Trophoblast cell (in vitro differentiated cells and primary cell): ENCODE measurements at regions not wholly inside any gene's neighbourhood (a gene's known extent, or its start where the extent isn't known, plus 50 kb on each side); places are given as distances from the start of the nearest gene placed in this dataset.

Source experiments
- DNase-seq, 2 donors: peaks; one replicate each; pipeline ENCODE4 v3.0.0-alpha.2; 2016
- H2AFZ ChIP-seq: 2 replicates; pipeline ENCODE4 v1.6.1; 2013; ENCODE audit warnings: low read length, moderate library complexity, mild to moderate bottlenecking; ENCODE audit not compliant: insufficient read depth, poor library complexity
- H2AK5ac ChIP-seq: 2 replicates; pipeline ENCODE4 v1.6.1; 2013; ENCODE audit warnings: mild to moderate bottlenecking, low read length
- H2BK120ac ChIP-seq: 2 replicates; pipeline ENCODE4 v1.6.1; 2013; ENCODE audit warnings: low read length, mild to moderate bottlenecking, moderate library complexity; ENCODE audit not compliant: insufficient read depth, poor library complexity
- H2BK12ac ChIP-seq: 2 replicates; pipeline ENCODE4 v1.6.1; 2013; ENCODE audit warnings: mild to moderate bottlenecking, low read length, moderate library complexity
- H2BK5ac ChIP-seq: 2 replicates; pipeline ENCODE4 v1.6.1; 2013; ENCODE audit warnings: low read length, low read depth, moderate library complexity, mild to moderate bottlenecking; ENCODE audit not compliant: poor library complexity
- H3K14ac ChIP-seq: 2 replicates; pipeline ENCODE4 v1.6.1; 2013; ENCODE audit warnings: mild to moderate bottlenecking, low read length
- H3K18ac ChIP-seq: 2 replicates; pipeline ENCODE4 v1.6.1; 2013; ENCODE audit warnings: mild to moderate bottlenecking, low read length
- H3K23ac ChIP-seq: 2 replicates; pipeline ENCODE4 v1.6.1; 2013; ENCODE audit warnings: low read length
- H3K27ac ChIP-seq: 2 replicates; pipeline ENCODE4 v1.5.1; 2013; ENCODE audit warnings: low read depth, mild to moderate bottlenecking, inconsistent platforms, low read length, moderate library complexity
- H3K27me3 ChIP-seq: 2 replicates; pipeline ENCODE4 v1.6.1; 2013; ENCODE audit warnings: inconsistent platforms, mild to moderate bottlenecking, low read length, moderate library complexity; ENCODE audit not compliant: insufficient read depth
- H3K36me3 ChIP-seq, 2 experiments: 1 replicate in 1 of 2; 2 replicates in 1 of 2; pipeline ENCODE4 v1.6.1; 2013; ENCODE audit warnings: low read length in 2 of 2, mild to moderate bottlenecking in 2 of 2, moderate library complexity in 1 of 2; ENCODE audit not compliant: insufficient read depth in 2 of 2, control insufficient read depth in 1 of 2
- H3K4ac ChIP-seq: 2 replicates; pipeline ENCODE4 v1.6.1; 2013; ENCODE audit warnings: low read depth, mild to moderate bottlenecking, low read length, moderate library complexity
- H3K4me1 ChIP-seq, 2 experiments: 1 replicate in 1 of 2; 2 replicates in 1 of 2; pipeline ENCODE4 v1.6.1; 2013; ENCODE audit warnings: low read length in 2 of 2, mild to moderate bottlenecking in 2 of 2, moderate library complexity in 1 of 2; ENCODE audit not compliant: insufficient read depth in 2 of 2, control insufficient read depth in 1 of 2
- H3K4me2 ChIP-seq: 2 replicates; pipeline ENCODE4 v1.6.1; 2013; ENCODE audit warnings: inconsistent platforms, mild to moderate bottlenecking, low read length, moderate library complexity
- H3K4me3 ChIP-seq: 2 replicates; pipeline ENCODE4 v1.5.1; 2013; ENCODE audit warnings: mild to moderate bottlenecking, low read depth, low read length, inconsistent platforms
- H3K79me1 ChIP-seq: one replicate; pipeline ENCODE4 v1.6.1; 2013; ENCODE audit warnings: low read length
- H3K79me2 ChIP-seq: 2 replicates; pipeline ENCODE4 v1.6.1; 2013; ENCODE audit warnings: low read length, mild to moderate bottlenecking; ENCODE audit not compliant: control insufficient read depth, insufficient read depth, poor library complexity
- H3K9ac ChIP-seq: 2 replicates; pipeline ENCODE4 v1.6.1; 2013; ENCODE audit warnings: mild to moderate bottlenecking, low read length
- H3K9me3 ChIP-seq: 2 replicates; pipeline ENCODE4 v1.6.1; 2013; ENCODE audit warnings: low read depth, mild to moderate bottlenecking, control low read depth, inconsistent platforms, low read length; ENCODE audit not compliant: insufficient read depth
- H4K12ac ChIP-seq: 2 replicates; pipeline ENCODE4 v1.6.1; 2013; ENCODE audit warnings: low read depth, mild to moderate bottlenecking, low read length, moderate library complexity
- H4K8ac ChIP-seq: 2 replicates; pipeline ENCODE4 v1.6.1; 2013; ENCODE audit warnings: low read depth, mild to moderate bottlenecking, low read length, moderate library complexity
- H4K91ac ChIP-seq: one replicate; pipeline ENCODE4 v1.6.1; 2013; ENCODE audit warnings: low read depth, mild to moderate bottlenecking, low read length, moderate library complexity
- WGBS: extraction: QIAGEN DNeasy Blood & Tissue Kit; methylation state at CpG from one replicate; pipeline ENCODE4 v1.1.7; 2013; ENCODE audit warnings: missing lambda C conversion rate; ENCODE audit not compliant: insufficient read length, insufficient coverage; ENCODE audit errors: extremely low coverage; 5-methylcytosine and 5-hydroxymethylcytosine counted together

DNA sequence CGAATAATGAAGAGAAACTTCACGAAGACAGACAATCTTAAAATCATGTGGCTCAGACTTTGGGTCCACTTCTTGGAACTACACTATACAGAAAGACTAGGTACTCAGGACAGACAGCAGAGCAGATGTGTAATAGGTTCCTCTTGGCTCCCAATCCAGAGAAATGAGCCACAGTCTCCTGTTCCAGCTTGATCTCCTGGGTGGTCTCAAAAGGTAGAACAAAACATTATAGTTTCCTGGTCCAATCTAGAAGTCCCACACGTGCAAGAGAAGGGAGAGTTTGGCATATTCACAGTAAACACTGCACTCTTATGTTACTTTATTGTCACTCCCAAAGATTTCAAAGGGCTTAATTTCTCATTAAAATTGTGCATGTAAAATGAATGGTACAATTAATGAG lies 134.5 kb upstream of the FIBIN start:
- whole genome bisulfite sequencing = no CpG with 5 or more reads among the region's 3 CpGs
- H4K12ac ChIP-seq = no peak overlapping the region

DNA sequence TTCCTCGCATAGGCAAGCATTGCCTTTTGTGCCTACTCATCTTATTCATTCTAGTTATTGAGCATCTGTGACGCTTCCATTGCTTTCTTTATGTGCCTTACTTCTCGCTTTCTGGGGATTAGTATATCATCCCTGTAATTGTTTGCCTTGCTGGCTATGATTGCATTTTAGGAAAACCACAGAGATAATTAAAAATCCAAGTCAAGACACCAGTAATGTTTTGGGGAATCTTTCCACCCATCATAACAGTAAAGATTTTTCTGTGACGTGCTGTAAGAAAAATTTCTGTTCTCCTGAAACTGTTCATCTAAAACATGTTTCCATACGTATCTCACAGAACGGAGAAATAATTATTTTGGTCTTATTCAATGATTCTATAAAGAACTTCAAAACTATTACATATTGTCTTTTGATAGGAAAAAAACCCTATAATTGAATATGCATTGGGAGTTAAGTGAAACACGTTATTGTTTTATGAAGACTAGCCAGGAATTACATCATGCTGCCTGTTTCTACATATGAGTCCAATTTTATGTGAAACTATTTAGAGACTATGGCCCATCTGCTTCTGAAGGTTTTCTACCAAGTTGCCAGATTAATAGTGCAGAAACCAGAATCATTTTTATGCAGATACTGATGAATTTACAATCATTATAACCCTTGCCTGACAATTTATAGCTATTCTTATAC lies 133.7 kb upstream of the FIBIN start:
- Histone ChIP-seq H3K18ac (no peak overlapping the region), H3K4ac (no peak overlapping the region), H3K4me1 (no peaks in the 10 kb centered on the region), H2BK12ac (no peak overlapping the region), H2AFZ (no peak overlapping the region), H3K23ac (no peak overlapping the region), H3K27ac (no peak overlapping the region), H4K8ac (no peak overlapping the region), H3K79me1 (no peaks in the 10 kb centered on the region), H3K9me3 (no peaks in the 10 kb centered on the region), H3K14ac (no peak overlapping the region), H2BK120ac (no peak overlapping the region), H4K12ac (no peak overlapping the region), H3K79me2 (no peaks in the 10 kb centered on the region), H4K91ac (no peak overlapping the region), H2BK5ac (no peak overlapping the region), H3K27me3 (no peaks in the 10 kb centered on the region), H2AK5ac (no peak overlapping the region), H3K36me3 (no peaks in the 10 kb centered on the region), H3K4me2 (no peak overlapping the region), H3K9ac (no peak overlapping the region), H3K4me3 (no peak overlapping the region)
- DNase-seq = no peak
- WGBS = no CpG with 5 or more reads among the region's 7 CpGs

More for the DNA sequence above, 134.5 kb upstream of the FIBIN start:
- H3K4me3 ChIP-seq = no peak overlapping the region
- H3K9ac ChIP-seq = no peak overlapping the region
- no peak for DNase-seq
- H3K27ac ChIP-seq = no peak overlapping the region
- H3K18ac ChIP-seq = no peak overlapping the region
- no peak overlapping the region for H2AFZ ChIP-seq
- H3K36me3 ChIP-seq = no peaks in the 10 kb centered on the region
- no peaks in the 10 kb centered on the region for H3K27me3 ChIP-seq
- no peaks in the 10 kb centered on the region for H3K4me1 ChIP-seq
- no peak overlapping the region for H3K14ac ChIP-seq
- H3K79me2 ChIP-seq = no peaks in the 10 kb centered on the region
- no peak overlapping the region for H4K91ac ChIP-seq
- no peak overlapping the region for H2BK5ac ChIP-seq
- H3K23ac ChIP-seq = no peak overlapping the region
- H3K4ac ChIP-seq = no peak overlapping the region
- H4K8ac ChIP-seq = no peak overlapping the region
- H3K9me3 ChIP-seq = no peaks in the 10 kb centered on the region
- H2BK12ac ChIP-seq = no peak overlapping the region
- H2AK5ac ChIP-seq = no peak overlapping the region
- no peak overlapping the region for H3K4me2 ChIP-seq
- H2BK120ac ChIP-seq = no peak overlapping the region
- H3K79me1 ChIP-seq = no peaks in the 10 kb centered on the region

DNA sequence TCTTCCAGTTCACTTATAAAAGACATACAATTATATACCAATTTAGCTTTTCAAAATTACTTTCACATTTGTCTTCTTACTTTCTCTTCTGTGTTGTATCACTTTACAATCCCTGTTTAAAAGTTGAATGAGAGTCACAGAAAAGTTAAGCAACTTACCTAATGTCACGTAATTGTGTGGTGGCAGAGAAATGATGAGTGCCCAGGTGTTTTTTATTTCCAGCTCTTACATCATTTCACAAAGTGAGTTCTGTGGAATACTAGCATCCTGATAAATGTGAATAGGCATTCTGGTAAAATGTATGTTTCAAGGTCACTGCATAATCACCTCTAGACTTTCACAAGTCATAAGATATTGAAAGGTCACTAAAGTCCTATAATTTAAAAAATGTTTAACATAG lies 133.0 kb upstream of the FIBIN start:
- no peaks in the 10 kb centered on the region for H3K79me2 ChIP-seq
- no peak overlapping the region for H3K27ac ChIP-seq
- no CpG with 5 or more reads among the region's 1 CpG for WGBS
- no peak overlapping the region for H3K18ac ChIP-seq
- no peak overlapping the region for H3K4ac ChIP-seq
- no peak overlapping the region for H2AK5ac ChIP-seq
- no peaks in the 10 kb centered on the region for H3K27me3 ChIP-seq
- no peaks in the 10 kb centered on the region for H3K79me1 ChIP-seq
- no peak overlapping the region for H3K23ac ChIP-seq
- H3K4me2 ChIP-seq = no peak overlapping the region
- no peak overlapping the region for H4K91ac ChIP-seq
- no peak overlapping the region for H4K8ac ChIP-seq
- no peaks in the 10 kb centered on the region for H3K9me3 ChIP-seq
- no peak overlapping the region for H2AFZ ChIP-seq
- no peak overlapping the region for H2BK12ac ChIP-seq
- no peak for DNase-seq
- no peak overlapping the region for H3K14ac ChIP-seq
- no peak overlapping the region for H4K12ac ChIP-seq
- no peak overlapping the region for H3K4me3 ChIP-seq
- no peak overlapping the region for H2BK120ac ChIP-seq
- H2BK5ac ChIP-seq = no peak overlapping the region
- no peaks in the 10 kb centered on the region for H3K36me3 ChIP-seq
- no peak overlapping the region for H3K9ac ChIP-seq
- no peaks in the 10 kb centered on the region for H3K4me1 ChIP-seq

DNA sequence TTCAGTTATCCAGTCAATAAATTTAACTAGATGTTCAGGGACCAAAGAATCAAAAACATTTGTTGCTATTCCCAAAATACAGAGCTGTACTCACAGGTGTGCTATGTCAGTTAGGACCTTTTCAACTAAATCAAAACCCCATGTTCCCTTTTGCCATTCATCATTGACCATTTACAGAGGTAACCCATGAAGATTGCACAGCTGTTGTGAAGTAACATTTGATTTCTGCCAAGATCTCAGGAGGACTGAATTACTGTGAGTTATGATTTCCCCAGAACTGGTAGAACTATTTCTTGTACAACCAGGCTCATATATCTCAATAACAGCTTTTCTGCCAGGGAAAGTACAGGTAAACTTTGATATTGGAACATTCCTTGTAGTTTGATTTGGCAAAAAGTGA lies 131.1 kb upstream of the FIBIN start:
- H4K8ac ChIP-seq = no peak overlapping the region
- H4K12ac ChIP-seq = no peak overlapping the region
- H2AFZ ChIP-seq = no peak overlapping the region
- H3K79me1 ChIP-seq = no peaks in the 10 kb centered on the region
- no peaks in the 10 kb centered on the region for H3K27me3 ChIP-seq
- H4K91ac ChIP-seq = no peak overlapping the region
- no peak for DNase-seq
- H3K9ac ChIP-seq = no peak overlapping the region
- H2BK120ac ChIP-seq = no peak overlapping the region
- H3K79me2 ChIP-seq = no peaks in the 10 kb centered on the region
- H3K4me3 ChIP-seq = no peak overlapping the region
- H3K4ac ChIP-seq = no peak overlapping the region
- H2BK12ac ChIP-seq = no peak overlapping the region
- H3K27ac ChIP-seq = no peak overlapping the region
- no peak overlapping the region for H2BK5ac ChIP-seq
- H2AK5ac ChIP-seq = no peak overlapping the region
- no peak overlapping the region for H3K14ac ChIP-seq
- H3K36me3 ChIP-seq = no peaks in the 10 kb centered on the region
- no peaks in the 10 kb centered on the region for H3K9me3 ChIP-seq
- no peak overlapping the region for H3K4me2 ChIP-seq
- no peaks in the 10 kb centered on the region for H3K4me1 ChIP-seq
- no peak overlapping the region for H3K18ac ChIP-seq
- H3K23ac ChIP-seq = no peak overlapping the region
